GM19193 (cell line): ENCODE measurements at regions not wholly inside any gene's neighbourhood (a gene's known extent, or its start where the extent isn't known, plus 50 kb on each side); places are given as distances from the start of the nearest gene placed in this dataset.
A peak's percentile ranks its signal among the peaks of the same experiment; 100 is the strongest.

Experiments used
- POLR2A ChIP-seq: IDR thresholded peaks from 4 replicates; pipeline ENCODE4 v1.6.1; 2011; ENCODE audit not compliant: insufficient read depth, insufficient read length; ENCODE audit errors: extremely low read depth

- TF ChIP-seq POLR2A = peak; percentile 17
Observed at GRCh38 chr10:108545921-108546320, 1377.4 kb downstream of the XPNPEP1 start.

- no peak for TF ChIP-seq POLR2A
Observed at GRCh38 chr10:108544500-108545120, 1378.7 kb downstream of the XPNPEP1 start.

GRCh38 chr10:108523016-108523800 lies 1358.7 kb upstream of the SORCS1 start:
- TF ChIP-seq POLR2A = no peak

GRCh38 chr10:108521827-108522492 lies 1357.5 kb upstream of the SORCS1 start:
- TF ChIP-seq POLR2A = no peak

- TF ChIP-seq POLR2A = no peak
Observed at GRCh38 chr10:108515821-108516220, 1351.3 kb upstream of the SORCS1 start.

GRCh38 chr10:108500396-108500795 lies 1335.9 kb upstream of the SORCS1 start:
- no peak for TF ChIP-seq POLR2A

GRCh38 chr10:108496106-108496505 lies 1331.6 kb upstream of the SORCS1 start:
- no peak for TF ChIP-seq POLR2A

GRCh38 chr10:108490944-108491343 lies 1326.4 kb upstream of the SORCS1 start:
- TF ChIP-seq POLR2A = no peak

GRCh38 chr10:108471420-108471819 lies 1306.9 kb upstream of the SORCS1 start:
- no peak for TF ChIP-seq POLR2A

GRCh38 chr10:108469940-108470339 lies 1305.4 kb upstream of the SORCS1 start:
- no peak for TF ChIP-seq POLR2A

GRCh38 chr10:108465871-108466641 lies 1301.5 kb upstream of the SORCS1 start:
- TF ChIP-seq POLR2A = no peak

GRCh38 chr10:108462005-108462404 lies 1297.5 kb upstream of the SORCS1 start:
- no peak for TF ChIP-seq POLR2A

GRCh38 chr10:108454793-108455192 lies 1290.3 kb upstream of the SORCS1 start:
- TF ChIP-seq POLR2A = no peak

- no peak for TF ChIP-seq POLR2A
Observed at GRCh38 chr10:108454224-108454623, 1289.7 kb upstream of the SORCS1 start.

- no peak for TF ChIP-seq POLR2A
Observed at GRCh38 chr10:108453166-108453565, 1288.7 kb upstream of the SORCS1 start.
